HCT116 (cell line): ENCODE measurements at regions not wholly inside any gene's neighbourhood (a gene's known extent, or its start where the extent isn't known, plus 50 kb on each side); places are given as distances from the start of the nearest gene placed in this dataset.

Experiments used
- ATAC-seq: fragments of 200-7000 bp; cut with Tn5 transposase; 2 replicates; pipeline ENCODE4 v1.9.1; 2020; ENCODE audit warnings: mild to moderate bottlenecking, moderate library complexity
- BruUV-seq: library from RNA; stranded (reverse); fragments of 400-500 nt; replicated peaks from 2 replicates; lab custom pipeline; 2021; lab: Mats Ljungman, UMichigan
- CTCF ChIA-PET: fragments of 300-600 bp; sonication (Branson Sonifier 250); formaldehyde crosslinking; loops from one replicate; lab custom pipeline; 2021; ENCODE audit warnings: antibody characterized with exemption; lab: Charles Lee
- POLR2A ChIA-PET: fragments of 300-600, 350-600 bp; sonication (Branson Sonifier 250); formaldehyde crosslinking; loops from one replicate; lab custom pipeline; 2021; ENCODE audit warnings: antibody characterized with exemption; lab: Charles Lee
- RAD21 ChIA-PET, 2 experiments: fragments of 300-600 bp; sonication (Branson Sonifier 250); formaldehyde crosslinking; loops; one replicate each; lab custom pipeline; 2023; ENCODE audit warnings: low total read pairs in 2 of 2; ENCODE audit not compliant: uncharacterized antibody in 2 of 2, unreplicated experiment in 2 of 2, low non-redundant PET in 1 of 2; lab: Charles Lee
- DNase-seq: peaks from one replicate; pipeline ENCODE4 v3.0.0-alpha.2; 2010; ENCODE audit warnings: low read depth, low spot score
- H2AFZ ChIP-seq: fragments of 200-600 bp; shearing (Covaris generic), sonication (generic); 2 replicates; pipeline ENCODE4 v1.6.1; 2017; ENCODE audit warnings: low read depth, mixed run types, mixed read lengths, antibody characterized with exemption, low read length; ENCODE audit not compliant: poor library complexity, severe bottlenecking
- H3K27ac ChIP-seq: 2 replicates; pipeline ENCODE4 v1.5.1; 2012; ENCODE audit warnings: low read depth, low read length
- H3K27me3 ChIP-seq: fragments of 200-600 bp; sonication (generic); 2 replicates; pipeline ENCODE4 v1.6.1; 2016; ENCODE audit warnings: mixed run types, low read length, mixed read lengths; ENCODE audit not compliant: insufficient read depth
- H3K36me3 ChIP-seq, 2 experiments: fragments of 200-500 bp in 1 of 2; fragments of 200-600 bp in 1 of 2; sonication (Bioruptor generic) in 1 of 2; sonication (generic) in 1 of 2; 2 replicates each; pipeline versions ENCODE4 v1.5.1 to v1.6.1; 2014 to 2016; ENCODE audit warnings: low read length in 2 of 2, inconsistent platforms in 1 of 2, mixed read lengths in 1 of 2, mixed run types in 1 of 2; ENCODE audit not compliant: insufficient read depth in 2 of 2, control insufficient read depth in 1 of 2
- H3K4me1 ChIP-seq, 2 experiments: fragments of 200-600 bp in 1 of 2; sonication (generic) in 1 of 2; 2 replicates each; pipeline versions ENCODE4 v1.5.1 to v1.6.1; 2012 to 2017; ENCODE audit warnings: low read length in 2 of 2, inconsistent platforms in 1 of 2, mild to moderate bottlenecking in 1 of 2, mixed read lengths in 1 of 2, mixed run types in 1 of 2, moderate library complexity in 1 of 2; ENCODE audit not compliant: insufficient read depth in 2 of 2, control insufficient read depth in 1 of 2
- H3K4me2 ChIP-seq: fragments of 200-600 bp; sonication (generic); 2 replicates; pipeline ENCODE4 v1.6.1; 2017; ENCODE audit warnings: mixed run types, low read length, mixed read lengths
- H3K4me3 ChIP-seq, 2 experiments: fragments of 200-600 bp in 1 of 2; sonication (generic) in 1 of 2; replicated peaks in 1 of 2; 2 replicates each; pipeline ENCODE4 v1.5.1; 2011 to 2016; ENCODE audit warnings: low read length in 2 of 2, control low read depth in 1 of 2, low read depth in 1 of 2, mild to moderate bottlenecking in 1 of 2, mixed read lengths in 1 of 2, mixed run types in 1 of 2
- H3K79me2 ChIP-seq: fragments of 200-600 bp; sonication (generic); 2 replicates; pipeline ENCODE4 v1.6.1; 2017; ENCODE audit warnings: mild to moderate bottlenecking, mixed run types, low read length, moderate library complexity, mixed read lengths; ENCODE audit not compliant: insufficient read depth
- H3K9ac ChIP-seq: fragments of 200-600 bp; sonication (generic); 2 replicates; pipeline ENCODE4 v1.6.1; 2016; ENCODE audit warnings: low read length, mixed read lengths
- H3K9me2 ChIP-seq: fragments of 200-600 bp; sonication (generic), shearing (Covaris generic); 2 replicates; pipeline ENCODE4 v1.6.1; 2017; ENCODE audit warnings: mixed run types, mild to moderate bottlenecking, moderate library complexity; ENCODE audit not compliant: insufficient read depth
- H3K9me3 ChIP-seq, 2 experiments: fragments of 200-500 bp in 1 of 2; fragments of 200-600 bp in 1 of 2; sonication (Bioruptor generic) in 1 of 2; sonication (generic) in 1 of 2; 2 replicates each; pipeline ENCODE4 v1.6.1; 2014 to 2017; ENCODE audit warnings: low read length in 2 of 2, mixed read lengths in 2 of 2, inconsistent platforms in 1 of 2, low read depth in 1 of 2, mild to moderate bottlenecking in 1 of 2, mixed run types in 1 of 2, moderate library complexity in 1 of 2; ENCODE audit not compliant: control insufficient read depth in 1 of 2, insufficient read depth in 1 of 2
- H4K20me1 ChIP-seq: fragments of 200-600 bp; sonication (generic), shearing (Covaris generic); 2 replicates; pipeline ENCODE4 v1.6.1; 2017; ENCODE audit warnings: mixed run types, mild to moderate bottlenecking, moderate library complexity; ENCODE audit not compliant: insufficient read depth
- CEBPB ChIP-seq: IDR thresholded peaks from 2 replicates; pipeline ENCODE4 v1.6.1; 2012; ENCODE audit warnings: low read depth
- EGR1 ChIP-seq: IDR thresholded peaks from 2 replicates; pipeline ENCODE4 v1.6.1; 2012; ENCODE audit warnings: low read depth
- ELF1 ChIP-seq: IDR thresholded peaks from 2 replicates; pipeline ENCODE4 v1.6.1; 2012; ENCODE audit warnings: low read depth, borderline replicate concordance
- EZH2 ChIP-seq: fragments of 200-600 bp; sonication (generic); IDR thresholded peaks from 2 replicates; pipeline ENCODE4 v1.6.1; 2017; ENCODE audit warnings: antibody characterized with exemption, mixed run types
- MAX ChIP-seq: IDR thresholded peaks from 2 replicates; pipeline ENCODE4 v1.6.1; 2012
- POLR2AphosphoS5 ChIP-seq: IDR thresholded peaks from 2 replicates; pipeline ENCODE4 v1.6.1; 2011; ENCODE audit warnings: mild to moderate bottlenecking, low read depth, low read length, moderate library complexity
- SP1 ChIP-seq: IDR thresholded peaks from 2 replicates; pipeline ENCODE4 v1.6.1; 2012; ENCODE audit warnings: low read depth
- TCF7L2 ChIP-seq: IDR thresholded peaks from 2 replicates; pipeline ENCODE4 v1.7.0; 2011; ENCODE audit warnings: borderline replicate concordance, inconsistent platforms; ENCODE audit not compliant: insufficient read depth, insufficient read length; ENCODE audit errors: extremely low read depth
- intact Hi-C: fragments of 100-400 bp; cut with micrococcal nuclease; formaldehyde crosslinking; loops from 2 replicates; pipeline ENCODE4 v1.10.0; 2022
- TF ChIP-seq, protein P1 (sequence below): IDR thresholded peaks from 2 replicates; pipeline ENCODE4 v1.6.1; 2012; ENCODE audit warnings: low read depth
- TF ChIP-seq, protein P2 (sequence below), 3 experiments: fragments of 200-600 bp in 1 of 3; sonication (generic) in 1 of 3; IDR thresholded peaks in 2 of 3; conservative IDR thresholded peaks in 1 of 3; 2 replicates each; pipeline ENCODE4 v1.5.1; 2012 to 2017; ENCODE audit warnings: low read depth in 2 of 3, low read length in 2 of 3, antibody characterized with exemption in 1 of 3, borderline replicate concordance in 1 of 3, control low read depth in 1 of 3, mild to moderate bottlenecking in 1 of 3, mixed read lengths in 1 of 3, mixed run types in 1 of 3, moderate library complexity in 1 of 3; ENCODE audit not compliant: insufficient read depth in 1 of 3

GRCh38 chr10:64303566-64303965 is 782.4 kb downstream of the REEP3 start:
- POLR2A ChIA-PET: no interaction called here
- Histone ChIP-seq H4K20me1 (no peaks in the 10 kb centered on the region), H3K4me3 (no peak overlapping the region), H3K9ac (no peak overlapping the region), H3K27me3 (no peaks in the 10 kb centered on the region), H3K9me2 (peaks cover 6% of the 10 kb centered on the region; the same call in 1 of the 2 replicates), H3K4me2 (no peak overlapping the region), H3K36me3 (no peaks in the 10 kb centered on the region), H2AFZ (no peak overlapping the region), H3K9me3 (no peaks in the 10 kb centered on the region), H3K4me1 (no peaks in the 10 kb centered on the region), H3K79me2 (no peaks in the 10 kb centered on the region), H3K27ac (no peak overlapping the region)
- BruUV-seq: no TSS peak
- DNase-seq (no peak), ATAC-seq (no peak)
- CTCF ChIA-PET: no interaction called here
- intact Hi-C loops: no loop called here
- RAD21 ChIA-PET: no interaction called here
- TF ChIP-seq TCF7L2: no peak
- TF ChIP-seq SP1: no peak
- TF ChIP-seq, protein P1, sequence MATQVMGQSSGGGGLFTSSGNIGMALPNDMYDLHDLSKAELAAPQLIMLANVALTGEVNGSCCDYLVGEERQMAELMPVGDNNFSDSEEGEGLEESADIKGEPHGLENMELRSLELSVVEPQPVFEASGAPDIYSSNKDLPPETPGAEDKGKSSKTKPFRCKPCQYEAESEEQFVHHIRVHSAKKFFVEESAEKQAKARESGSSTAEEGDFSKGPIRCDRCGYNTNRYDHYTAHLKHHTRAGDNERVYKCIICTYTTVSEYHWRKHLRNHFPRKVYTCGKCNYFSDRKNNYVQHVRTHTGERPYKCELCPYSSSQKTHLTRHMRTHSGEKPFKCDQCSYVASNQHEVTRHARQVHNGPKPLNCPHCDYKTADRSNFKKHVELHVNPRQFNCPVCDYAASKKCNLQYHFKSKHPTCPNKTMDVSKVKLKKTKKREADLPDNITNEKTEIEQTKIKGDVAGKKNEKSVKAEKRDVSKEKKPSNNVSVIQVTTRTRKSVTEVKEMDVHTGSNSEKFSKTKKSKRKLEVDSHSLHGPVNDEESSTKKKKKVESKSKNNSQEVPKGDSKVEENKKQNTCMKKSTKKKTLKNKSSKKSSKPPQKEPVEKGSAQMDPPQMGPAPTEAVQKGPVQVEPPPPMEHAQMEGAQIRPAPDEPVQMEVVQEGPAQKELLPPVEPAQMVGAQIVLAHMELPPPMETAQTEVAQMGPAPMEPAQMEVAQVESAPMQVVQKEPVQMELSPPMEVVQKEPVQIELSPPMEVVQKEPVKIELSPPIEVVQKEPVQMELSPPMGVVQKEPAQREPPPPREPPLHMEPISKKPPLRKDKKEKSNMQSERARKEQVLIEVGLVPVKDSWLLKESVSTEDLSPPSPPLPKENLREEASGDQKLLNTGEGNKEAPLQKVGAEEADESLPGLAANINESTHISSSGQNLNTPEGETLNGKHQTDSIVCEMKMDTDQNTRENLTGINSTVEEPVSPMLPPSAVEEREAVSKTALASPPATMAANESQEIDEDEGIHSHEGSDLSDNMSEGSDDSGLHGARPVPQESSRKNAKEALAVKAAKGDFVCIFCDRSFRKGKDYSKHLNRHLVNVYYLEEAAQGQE: no peak
- TF ChIP-seq MAX: no peak
- no peak for TF ChIP-seq EGR1
- no peak for TF ChIP-seq EZH2
- TF ChIP-seq ELF1: no peak
- no peak for TF ChIP-seq CEBPB
- TF ChIP-seq, protein P2, sequence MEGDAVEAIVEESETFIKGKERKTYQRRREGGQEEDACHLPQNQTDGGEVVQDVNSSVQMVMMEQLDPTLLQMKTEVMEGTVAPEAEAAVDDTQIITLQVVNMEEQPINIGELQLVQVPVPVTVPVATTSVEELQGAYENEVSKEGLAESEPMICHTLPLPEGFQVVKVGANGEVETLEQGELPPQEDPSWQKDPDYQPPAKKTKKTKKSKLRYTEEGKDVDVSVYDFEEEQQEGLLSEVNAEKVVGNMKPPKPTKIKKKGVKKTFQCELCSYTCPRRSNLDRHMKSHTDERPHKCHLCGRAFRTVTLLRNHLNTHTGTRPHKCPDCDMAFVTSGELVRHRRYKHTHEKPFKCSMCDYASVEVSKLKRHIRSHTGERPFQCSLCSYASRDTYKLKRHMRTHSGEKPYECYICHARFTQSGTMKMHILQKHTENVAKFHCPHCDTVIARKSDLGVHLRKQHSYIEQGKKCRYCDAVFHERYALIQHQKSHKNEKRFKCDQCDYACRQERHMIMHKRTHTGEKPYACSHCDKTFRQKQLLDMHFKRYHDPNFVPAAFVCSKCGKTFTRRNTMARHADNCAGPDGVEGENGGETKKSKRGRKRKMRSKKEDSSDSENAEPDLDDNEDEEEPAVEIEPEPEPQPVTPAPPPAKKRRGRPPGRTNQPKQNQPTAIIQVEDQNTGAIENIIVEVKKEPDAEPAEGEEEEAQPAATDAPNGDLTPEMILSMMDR (IDR thresholded peaks at IDR 0.05 in 2 of 3, conservative IDR thresholded peaks at IDR 0.05 in 1 of 3; ENCODE audit: borderline replicate concordance in 1 of 3, insufficient read depth in 1 of 3, low read depth in 2 of 3, low read length in 2 of 3): no peak
- TF ChIP-seq POLR2AphosphoS5: no peak
